ENCODE measurements at regions not wholly inside any gene's neighbourhood (a gene's known extent, or its start where the extent isn't known, plus 50 kb on each side); places are given as distances from the start of the nearest gene placed in this dataset.
A peak's percentile ranks its signal among the peaks of the same experiment; 100 is the strongest.
"Not testable (repeated sequence)": the region's sequence is repeated elsewhere in the genome, so short reads cannot be mapped to it uniquely, and the experiment has no call there.

GRCh38 chr17:15802917-15803316 lies 70.8 kb downstream of the TBC1D26 start:
- not testable (repeated sequence) for DNase-seq

- not testable (repeated sequence) for DNase-seq
Observed at GRCh38 chr17:15806825-15807224, 74.7 kb downstream of the TBC1D26 start.

GRCh38 chr17:15813388-15813787 lies 81.3 kb downstream of the TBC1D26 start:
- not testable (repeated sequence) for DNase-seq

- not testable (repeated sequence) for DNase-seq
Observed at GRCh38 chr17:15814003-15814402, 81.9 kb downstream of the TBC1D26 start.

GRCh38 chr17:15817861-15818260 lies 85.8 kb downstream of the TBC1D26 start:
- not testable (repeated sequence) for DNase-seq

- DNase-seq, result not testable (repeated sequence)
Observed at GRCh38 chr17:15822280-15822679, 90.2 kb downstream of the TBC1D26 start.

GRCh38 chr17:15828727-15829314 lies 96.7 kb downstream of the TBC1D26 start:
- DNase-seq, result peak; percentile 33

GRCh38 chr17:15830221-15830620 lies 98.1 kb downstream of the TBC1D26 start:
- DNase-seq, result peak; percentile 60

GRCh38 chr17:15831182-15831581 lies 99.1 kb downstream of the TBC1D26 start:
- not testable (repeated sequence) for DNase-seq

GRCh38 chr17:15832921-15833480 lies 100.9 kb downstream of the TBC1D26 start:
- DNase-seq, result not testable (repeated sequence)

- not testable (repeated sequence) for DNase-seq
Observed at GRCh38 chr17:15833890-15834289, 101.8 kb downstream of the TBC1D26 start.

GRCh38 chr17:15835481-15835880 lies 103.4 kb downstream of the TBC1D26 start:
- DNase-seq, result not testable (repeated sequence)

- DNase-seq, result not testable (repeated sequence)
Observed at GRCh38 chr17:15836249-15836982, 104.3 kb downstream of the TBC1D26 start.

- not testable (repeated sequence) for DNase-seq
Observed at GRCh38 chr17:15836991-15837390, 104.9 kb downstream of the TBC1D26 start.

- not testable (repeated sequence) for DNase-seq
Observed at GRCh38 chr17:15847447-15848229, 97.3 kb upstream of the ADORA2B start.

- not testable (repeated sequence) for DNase-seq
Observed at GRCh38 chr17:15849054-15849453, 95.9 kb upstream of the ADORA2B start.

GRCh38 chr17:15850071-15850470 lies 94.9 kb upstream of the ADORA2B start:
- not testable (repeated sequence) for DNase-seq

- not testable (repeated sequence) for DNase-seq
Observed at GRCh38 chr17:15850687-15851086, 94.2 kb upstream of the ADORA2B start.

GRCh38 chr17:15852863-15853262 lies 92.1 kb upstream of the ADORA2B start:
- DNase-seq, result not testable (repeated sequence)

GRCh38 chr17:15856191-15856590 lies 88.7 kb upstream of the ADORA2B start:
- DNase-seq, result not testable (repeated sequence)

- not testable (repeated sequence) for DNase-seq
Observed at GRCh38 chr17:15856745-15857144, 88.2 kb upstream of the ADORA2B start.

GRCh38 chr17:15858082-15858481 lies 86.8 kb upstream of the ADORA2B start:
- DNase-seq, result not testable (repeated sequence)

- not testable (repeated sequence) for DNase-seq
Observed at GRCh38 chr17:15860774-15861173, 84.2 kb upstream of the ADORA2B start.
